HCT116 (cell line): ENCODE measurements at regions not wholly inside any gene's neighbourhood (a gene's known extent, or its start where the extent isn't known, plus 50 kb on each side); places are given as distances from the start of the nearest gene placed in this dataset.

Experiments used
- ATAC-seq: fragments of 200-7000 bp; cut with Tn5 transposase; 2 replicates; pipeline ENCODE4 v1.9.1; 2020; ENCODE audit warnings: mild to moderate bottlenecking, moderate library complexity
- BruUV-seq: library from RNA; stranded (reverse); fragments of 400-500 nt; replicated peaks from 2 replicates; lab custom pipeline; 2021; lab: Mats Ljungman, UMichigan
- CTCF ChIA-PET: fragments of 300-600 bp; sonication (Branson Sonifier 250); formaldehyde crosslinking; loops from one replicate; lab custom pipeline; 2021; ENCODE audit warnings: antibody characterized with exemption; lab: Charles Lee
- POLR2A ChIA-PET: fragments of 300-600, 350-600 bp; sonication (Branson Sonifier 250); formaldehyde crosslinking; loops from one replicate; lab custom pipeline; 2021; ENCODE audit warnings: antibody characterized with exemption; lab: Charles Lee
- RAD21 ChIA-PET, 2 experiments: fragments of 300-600 bp; sonication (Branson Sonifier 250); formaldehyde crosslinking; loops; one replicate each; lab custom pipeline; 2023; ENCODE audit warnings: low total read pairs in 2 of 2; ENCODE audit not compliant: uncharacterized antibody in 2 of 2, unreplicated experiment in 2 of 2, low non-redundant PET in 1 of 2; lab: Charles Lee
- DNase-seq: peaks from one replicate; pipeline ENCODE4 v3.0.0-alpha.2; 2010; ENCODE audit warnings: low read depth, low spot score
- H2AFZ ChIP-seq: fragments of 200-600 bp; shearing (Covaris generic), sonication (generic); 2 replicates; pipeline ENCODE4 v1.6.1; 2017; ENCODE audit warnings: low read depth, mixed run types, mixed read lengths, antibody characterized with exemption, low read length; ENCODE audit not compliant: poor library complexity, severe bottlenecking
- H3K27ac ChIP-seq: 2 replicates; pipeline ENCODE4 v1.5.1; 2012; ENCODE audit warnings: low read depth, low read length
- H3K27me3 ChIP-seq: fragments of 200-600 bp; sonication (generic); 2 replicates; pipeline ENCODE4 v1.6.1; 2016; ENCODE audit warnings: mixed run types, low read length, mixed read lengths; ENCODE audit not compliant: insufficient read depth
- H3K36me3 ChIP-seq, 2 experiments: fragments of 200-500 bp in 1 of 2; fragments of 200-600 bp in 1 of 2; sonication (Bioruptor generic) in 1 of 2; sonication (generic) in 1 of 2; 2 replicates each; pipeline versions ENCODE4 v1.5.1 to v1.6.1; 2014 to 2016; ENCODE audit warnings: low read length in 2 of 2, inconsistent platforms in 1 of 2, mixed read lengths in 1 of 2, mixed run types in 1 of 2; ENCODE audit not compliant: insufficient read depth in 2 of 2, control insufficient read depth in 1 of 2
- H3K4me1 ChIP-seq, 2 experiments: fragments of 200-600 bp in 1 of 2; sonication (generic) in 1 of 2; 2 replicates each; pipeline versions ENCODE4 v1.5.1 to v1.6.1; 2012 to 2017; ENCODE audit warnings: low read length in 2 of 2, inconsistent platforms in 1 of 2, mild to moderate bottlenecking in 1 of 2, mixed read lengths in 1 of 2, mixed run types in 1 of 2, moderate library complexity in 1 of 2; ENCODE audit not compliant: insufficient read depth in 2 of 2, control insufficient read depth in 1 of 2
- H3K4me2 ChIP-seq: fragments of 200-600 bp; sonication (generic); 2 replicates; pipeline ENCODE4 v1.6.1; 2017; ENCODE audit warnings: mixed run types, low read length, mixed read lengths
- H3K4me3 ChIP-seq, 2 experiments: fragments of 200-600 bp in 1 of 2; sonication (generic) in 1 of 2; replicated peaks in 1 of 2; 2 replicates each; pipeline ENCODE4 v1.5.1; 2011 to 2016; ENCODE audit warnings: low read length in 2 of 2, control low read depth in 1 of 2, low read depth in 1 of 2, mild to moderate bottlenecking in 1 of 2, mixed read lengths in 1 of 2, mixed run types in 1 of 2
- H3K79me2 ChIP-seq: fragments of 200-600 bp; sonication (generic); 2 replicates; pipeline ENCODE4 v1.6.1; 2017; ENCODE audit warnings: mild to moderate bottlenecking, mixed run types, low read length, moderate library complexity, mixed read lengths; ENCODE audit not compliant: insufficient read depth
- H3K9ac ChIP-seq: fragments of 200-600 bp; sonication (generic); 2 replicates; pipeline ENCODE4 v1.6.1; 2016; ENCODE audit warnings: low read length, mixed read lengths
- H3K9me2 ChIP-seq: fragments of 200-600 bp; sonication (generic), shearing (Covaris generic); 2 replicates; pipeline ENCODE4 v1.6.1; 2017; ENCODE audit warnings: mixed run types, mild to moderate bottlenecking, moderate library complexity; ENCODE audit not compliant: insufficient read depth
- H3K9me3 ChIP-seq, 2 experiments: fragments of 200-500 bp in 1 of 2; fragments of 200-600 bp in 1 of 2; sonication (Bioruptor generic) in 1 of 2; sonication (generic) in 1 of 2; 2 replicates each; pipeline ENCODE4 v1.6.1; 2014 to 2017; ENCODE audit warnings: low read length in 2 of 2, mixed read lengths in 2 of 2, inconsistent platforms in 1 of 2, low read depth in 1 of 2, mild to moderate bottlenecking in 1 of 2, mixed run types in 1 of 2, moderate library complexity in 1 of 2; ENCODE audit not compliant: control insufficient read depth in 1 of 2, insufficient read depth in 1 of 2
- H4K20me1 ChIP-seq: fragments of 200-600 bp; sonication (generic), shearing (Covaris generic); 2 replicates; pipeline ENCODE4 v1.6.1; 2017; ENCODE audit warnings: mixed run types, mild to moderate bottlenecking, moderate library complexity; ENCODE audit not compliant: insufficient read depth
- ATF3 ChIP-seq: IDR thresholded peaks from 2 replicates; pipeline ENCODE4 v1.6.1; 2012
- CBX3 ChIP-seq: IDR thresholded peaks from 2 replicates; pipeline ENCODE4 v1.6.1; 2012; ENCODE audit warnings: low read depth
- CTCF ChIP-seq, 3 experiments: fragments of 200-600 bp in 1 of 3; sonication (generic) in 1 of 3; IDR thresholded peaks in 2 of 3; conservative IDR thresholded peaks in 1 of 3; 2 replicates each; pipeline ENCODE4 v1.5.1; 2012 to 2017; ENCODE audit warnings: low read depth in 2 of 3, low read length in 2 of 3, antibody characterized with exemption in 1 of 3, borderline replicate concordance in 1 of 3, control low read depth in 1 of 3, mild to moderate bottlenecking in 1 of 3, mixed read lengths in 1 of 3, mixed run types in 1 of 3, moderate library complexity in 1 of 3; ENCODE audit not compliant: insufficient read depth in 1 of 3
- EGR1 ChIP-seq: IDR thresholded peaks from 2 replicates; pipeline ENCODE4 v1.6.1; 2012; ENCODE audit warnings: low read depth
- ELF1 ChIP-seq: IDR thresholded peaks from 2 replicates; pipeline ENCODE4 v1.6.1; 2012; ENCODE audit warnings: low read depth, borderline replicate concordance
- EZH2 ChIP-seq: fragments of 200-600 bp; sonication (generic); IDR thresholded peaks from 2 replicates; pipeline ENCODE4 v1.6.1; 2017; ENCODE audit warnings: antibody characterized with exemption, mixed run types
- EZH2phosphoT487 ChIP-seq: fragments of 200-600 bp; IDR thresholded peaks from 2 replicates; pipeline ENCODE4 v1.6.1; 2018; ENCODE audit warnings: antibody characterized with exemption, borderline replicate concordance
- FOSL1 ChIP-seq: IDR thresholded peaks from 2 replicates; pipeline ENCODE4 v1.6.1; 2012; ENCODE audit warnings: low read depth
- JUND ChIP-seq: IDR thresholded peaks from 2 replicates; pipeline ENCODE4 v1.6.1; 2012
- MAX ChIP-seq: IDR thresholded peaks from 2 replicates; pipeline ENCODE4 v1.6.1; 2012
- POLR2AphosphoS5 ChIP-seq: IDR thresholded peaks from 2 replicates; pipeline ENCODE4 v1.6.1; 2011; ENCODE audit warnings: mild to moderate bottlenecking, low read depth, low read length, moderate library complexity
- RAD21 ChIP-seq: IDR thresholded peaks from 2 replicates; pipeline ENCODE4 v1.6.1; 2012; ENCODE audit warnings: low read depth, mild to moderate bottlenecking
- REST ChIP-seq: IDR thresholded peaks from 2 replicates; pipeline ENCODE4 v1.6.1; 2012; ENCODE audit warnings: low read depth
- SIN3A ChIP-seq: IDR thresholded peaks from 2 replicates; pipeline ENCODE4 v1.6.1; 2012; ENCODE audit warnings: low read depth
- SP1 ChIP-seq: IDR thresholded peaks from 2 replicates; pipeline ENCODE4 v1.6.1; 2012; ENCODE audit warnings: low read depth
- SRF ChIP-seq: IDR thresholded peaks from 2 replicates; pipeline ENCODE4 v1.6.1; 2012; ENCODE audit warnings: low read depth
- YY1 ChIP-seq: IDR thresholded peaks from 2 replicates; pipeline ENCODE4 v1.6.1; 2011; ENCODE audit warnings: low read length, low read depth, moderate library complexity, mild to moderate bottlenecking; ENCODE audit not compliant: insufficient replicate concordance; ENCODE audit errors: extremely low read depth
- ZBTB33 ChIP-seq: IDR thresholded peaks from 2 replicates; pipeline ENCODE4 v1.6.1; 2011; ENCODE audit warnings: mild to moderate bottlenecking, low read length, moderate library complexity; ENCODE audit not compliant: insufficient replicate concordance; ENCODE audit errors: extremely low read depth
- ZFX ChIP-seq: fragments of 450-650 bp; IDR thresholded peaks from 2 replicates; pipeline ENCODE4 v1.6.1; 2017
- intact Hi-C: fragments of 100-400 bp; cut with micrococcal nuclease; formaldehyde crosslinking; loops from 2 replicates; pipeline ENCODE4 v1.10.0; 2022

- no peaks in the 10 kb centered on the region for H4K20me1 ChIP-seq
- no peak overlapping the region for H3K9ac ChIP-seq
- H3K9me3 ChIP-seq = no peaks in the 10 kb centered on the region
- POLR2A ChIA-PET = interaction anchor here (0.7 kb wide), 1 partner anchor 25 kb away, joined by 3 read pairs; no protein-coding TSS in a partner anchor
- no peaks in the 10 kb centered on the region for H3K27me3 ChIP-seq
- DNase-seq (no peak), ATAC-seq (no peak)
- H2AFZ ChIP-seq = no peak overlapping the region
- RAD21 ChIA-PET = no interaction called here
- BruUV-seq = no TSS peak
- no peaks in the 10 kb centered on the region for H3K79me2 ChIP-seq
- CTCF ChIA-PET = no interaction called here
- intact Hi-C loops = no loop called here
- H3K36me3 ChIP-seq = no peaks in the 10 kb centered on the region
- H3K4me1 ChIP-seq = peaks cover 7 to 13% of the 10 kb centered on the region in 2 experiments
- H3K27ac ChIP-seq = no peak overlapping the region
- no peak overlapping the region for H3K4me3 ChIP-seq
- TF ChIP-seq JUND = no peak
- TF ChIP-seq SIN3A = no peak
- no peak for TF ChIP-seq SP1
- TF ChIP-seq EZH2 = no peak
- no peak for TF ChIP-seq MAX
- TF ChIP-seq EGR1 = no peak
- no peak for TF ChIP-seq CTCF (IDR thresholded peaks at IDR 0.05 in 2 of 3, conservative IDR thresholded peaks at IDR 0.05 in 1 of 3; ENCODE audit: borderline replicate concordance in 1 of 3, insufficient read depth in 1 of 3, low read depth in 2 of 3, low read length in 2 of 3)
- TF ChIP-seq POLR2AphosphoS5 = no peak
- no peak for TF ChIP-seq ATF3
- no peak for TF ChIP-seq YY1
- no peak for TF ChIP-seq EZH2phosphoT487
- no peak for TF ChIP-seq REST
- no peak for TF ChIP-seq SRF
- TF ChIP-seq RAD21 = no peak
- no peak for TF ChIP-seq ZBTB33
- TF ChIP-seq ZFX = no peak
- no peak for TF ChIP-seq CBX3
- no peak for TF ChIP-seq ELF1
- TF ChIP-seq FOSL1 = no peak
- H3K9me2 ChIP-seq = no peaks in the 10 kb centered on the region
- H3K4me2 ChIP-seq = peak overlapping the region; percentile 25; the same call in 1 of the 2 replicates
These were observed 88.9 kb upstream of the ATXN1 start for GRCh38 chr6:16849988-16850680.
